H1 (cell line): ENCODE measurements at regions not wholly inside any gene's neighbourhood (a gene's known extent, or its start where the extent isn't known, plus 50 kb on each side); places are given as distances from the start of the nearest gene placed in this dataset.

Experiments used
- YY1 ChIP-seq: IDR thresholded peaks from 2 replicates; pipeline ENCODE4 v1.6.1; 2011; ENCODE audit warnings: low read depth, mild to moderate bottlenecking, low read length

DNA sequence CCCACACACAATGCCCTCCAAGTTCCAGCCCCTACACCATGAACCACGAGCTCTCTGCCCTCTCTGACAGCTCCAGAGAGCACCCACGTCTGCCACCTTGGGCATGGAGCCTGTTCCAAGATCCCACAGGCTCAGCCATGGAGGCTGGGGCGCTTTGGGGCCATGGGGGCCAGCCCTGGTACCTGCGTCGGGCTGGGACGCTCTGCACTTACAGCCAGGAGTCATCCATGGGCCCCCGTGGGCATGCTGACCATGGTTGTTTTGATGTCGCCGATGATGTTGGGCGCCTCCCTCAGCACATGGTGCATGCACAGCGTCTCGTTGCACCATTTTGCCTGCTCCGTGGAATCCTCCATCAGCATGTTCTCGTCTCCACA lies 51.9 kb upstream of the UBE2Q2 start (continued):
- TF ChIP-seq YY1: no peak
